HepG2 (cell line): ENCODE measurements at regions not wholly inside any gene's neighbourhood (a gene's known extent, or its start where the extent isn't known, plus 50 kb on each side); places are given as distances from the start of the nearest gene placed in this dataset.
A peak's percentile ranks its signal among the peaks of the same experiment; 100 is the strongest.

Experiments
- CBX1 ChIP-seq: IDR thresholded peaks from one replicate; pipeline ENCODE4 v1.6.1; 2016; ENCODE audit warnings: antibody characterized with exemption, low read depth
- CCDC6 ChIP-seq: sonication (generic); formaldehyde crosslinking; IDR thresholded peaks from 2 replicates; pipeline ENCODE4 v1.8.1; 2022; ENCODE audit warnings: mild to moderate bottlenecking, missing genetic modification reagents, moderate library complexity
- FOXA1 ChIP-seq, 2 experiments: fragments of 450-650 bp in 1 of 2; sonication (generic) in 1 of 2; formaldehyde crosslinking in 1 of 2; IDR thresholded peaks; 2 replicates each; pipeline versions ENCODE4 v1.4.0 to v1.6.1; 2016 to 2020; ENCODE audit warnings: missing genetic modification reagents in 1 of 2
- FOXP1 ChIP-seq, 2 experiments: fragments of 450-650 bp in 1 of 2; IDR thresholded peaks; 2 replicates each; pipeline ENCODE4 v1.6.1; 2017 to 2018; ENCODE audit warnings: antibody characterized with exemption in 1 of 2
- KDM6A ChIP-seq: IDR thresholded peaks from 2 replicates; pipeline ENCODE4 v1.6.1; 2016; ENCODE audit warnings: low read depth
- PCBP1 ChIP-seq: fragments of 200-400 bp; formaldehyde crosslinking; IDR thresholded peaks from 2 replicates; pipeline ENCODE4 v1.6.1; 2017; ENCODE audit warnings: mild to moderate bottlenecking, low read depth, low read length, borderline replicate concordance
- SOX13 ChIP-seq, 3 experiments: fragments of 450-650 bp in 1 of 3; sonication (generic) in 1 of 3; formaldehyde crosslinking in 1 of 3; IDR thresholded peaks in 2 of 3; conservative IDR thresholded peaks in 1 of 3; 2 replicates each; pipeline versions ENCODE4 v1.5.0 to v1.6.1; 2016 to 2020; ENCODE audit warnings: antibody characterized with exemption in 1 of 3, mild to moderate bottlenecking in 1 of 3, missing compliant biosample characterization in 1 of 3, missing genetic modification reagents in 1 of 3, moderate library complexity in 1 of 3
- TARDBP ChIP-seq: sonication (generic); formaldehyde crosslinking; IDR thresholded peaks from 2 replicates; pipeline ENCODE4 v1.8.0; 2022; ENCODE audit warnings: mild to moderate bottlenecking, missing genetic modification reagents
- THAP11 ChIP-seq: IDR thresholded peaks from 2 replicates; pipeline ENCODE4 v1.6.1; 2016; ENCODE audit warnings: missing biosample characterization, missing genetic modification reagents
- ZNF616 ChIP-seq: sonication (generic); formaldehyde crosslinking; IDR thresholded peaks from 2 replicates; pipeline ENCODE4 v1.5.0; 2020; ENCODE audit warnings: low read depth, mild to moderate bottlenecking, missing genetic modification reagents
- ZNF644 ChIP-seq: IDR thresholded peaks from 2 replicates; pipeline ENCODE4 v1.6.1; 2016; ENCODE audit warnings: low read depth
- TF ChIP-seq, protein P1 (sequence below): sonication (generic); formaldehyde crosslinking; IDR thresholded peaks from 2 replicates; pipeline ENCODE4 v1.5.1; 2020; ENCODE audit warnings: mild to moderate bottlenecking, missing genetic modification reagents, moderate library complexity
- TF ChIP-seq, protein P2 (sequence below): sonication (generic); formaldehyde crosslinking; IDR thresholded peaks from 2 replicates; pipeline ENCODE4 v1.5.1; 2020; ENCODE audit warnings: mild to moderate bottlenecking, moderate library complexity, missing genetic modification reagents
- TF ChIP-seq, protein P3 (sequence below): sonication (generic); formaldehyde crosslinking; IDR thresholded peaks from 2 replicates; pipeline ENCODE4 v1.4.0; 2020; ENCODE audit warnings: missing genetic modification reagents
- TF ChIP-seq, protein P4 (sequence below): sonication (generic); formaldehyde crosslinking; IDR thresholded peaks from 2 replicates; pipeline ENCODE4 v1.5.0; 2020; ENCODE audit warnings: missing genetic modification reagents, mild to moderate bottlenecking, borderline replicate concordance
- TF ChIP-seq, protein P5 (sequence below): sonication (generic); formaldehyde crosslinking; IDR thresholded peaks from 2 replicates; pipeline ENCODE4 v1.4.0; 2020; ENCODE audit warnings: mild to moderate bottlenecking, missing genetic modification reagents, borderline replicate concordance

DNA sequence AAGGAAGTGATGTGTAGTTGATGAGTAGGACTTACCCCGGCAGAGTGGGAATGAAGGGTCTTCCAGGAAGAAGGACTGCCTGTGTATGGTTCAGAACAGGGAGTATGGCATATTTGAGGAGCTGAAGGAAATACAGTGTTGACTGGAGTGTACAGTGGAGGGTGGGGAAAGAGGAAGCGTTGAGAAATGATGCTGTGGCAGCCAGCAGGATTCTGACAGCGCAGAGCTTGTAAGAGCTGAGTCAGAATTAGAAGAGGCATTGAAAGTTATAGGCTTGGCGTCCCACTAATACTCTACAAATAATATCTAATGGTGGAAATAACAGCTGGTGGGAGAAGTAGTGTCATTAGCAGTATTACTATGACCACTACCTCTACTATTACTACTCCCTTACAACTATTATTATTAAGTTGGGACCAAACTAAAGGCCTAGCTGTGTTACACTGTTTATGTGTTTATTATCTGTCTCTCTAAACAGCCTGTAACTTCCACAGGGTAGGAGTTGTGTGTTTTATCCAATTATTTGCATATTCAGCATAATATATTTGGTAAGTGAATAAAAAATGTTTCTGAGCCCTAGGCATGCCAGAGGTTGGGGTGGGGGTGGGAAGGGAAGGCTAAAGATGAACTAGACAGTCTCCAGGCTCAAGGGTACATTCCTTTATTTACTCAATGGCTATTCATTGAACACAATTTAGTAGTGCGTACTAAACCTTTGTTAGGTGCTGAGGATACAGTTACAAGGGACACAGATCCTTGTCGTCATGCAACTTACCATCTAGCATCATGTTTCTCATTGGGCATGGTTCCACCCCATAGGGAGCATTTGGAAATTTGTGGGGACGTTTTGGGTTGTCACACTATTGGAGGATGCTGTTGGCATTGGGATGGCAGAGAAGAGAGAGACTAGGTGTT is 428.8 kb upstream of the ONECUT1 start (continued):
- TF ChIP-seq KDM6A (CRISPR knock-in tag) (0 out of 2 replicates have a peak, but pooled peaks have one; percentile 34), FOXP1 (IDR thresholded peaks at IDR 0.05) (no peak), FOXP1 (CRISPR knock-in tag; IDR thresholded peaks at IDR 0.05) (no peak), CBX1 (no peak), ZNF616 (no peak), FOXA1 (IDR thresholded peaks at IDR 0.05) (no peak), FOXA1 (CRISPR knock-in tag; IDR thresholded peaks at IDR 0.05) (peak; percentile 60; the same call in 1 of the 2 replicates), SOX13 (IDR thresholded peaks at IDR 0.05) (no peak), SOX13 (CRISPR knock-in tag; conservative IDR thresholded peaks at IDR 0.05 in 1 of 2, IDR thresholded peaks at IDR 0.05 in 1 of 2) (peak in 1 of 2 experiments; percentile 64; a peak in 2 of 4 replicates), CCDC6 (CRISPR knock-in tag) (no peak), THAP11 (CRISPR knock-in tag) (no peak), TARDBP (CRISPR knock-in tag) (no peak), ZNF644 (CRISPR knock-in tag) (0 out of 2 replicates have a peak, but pooled peaks have one; percentile 25), PCBP1 (no peak)
- TF ChIP-seq, protein P1, sequence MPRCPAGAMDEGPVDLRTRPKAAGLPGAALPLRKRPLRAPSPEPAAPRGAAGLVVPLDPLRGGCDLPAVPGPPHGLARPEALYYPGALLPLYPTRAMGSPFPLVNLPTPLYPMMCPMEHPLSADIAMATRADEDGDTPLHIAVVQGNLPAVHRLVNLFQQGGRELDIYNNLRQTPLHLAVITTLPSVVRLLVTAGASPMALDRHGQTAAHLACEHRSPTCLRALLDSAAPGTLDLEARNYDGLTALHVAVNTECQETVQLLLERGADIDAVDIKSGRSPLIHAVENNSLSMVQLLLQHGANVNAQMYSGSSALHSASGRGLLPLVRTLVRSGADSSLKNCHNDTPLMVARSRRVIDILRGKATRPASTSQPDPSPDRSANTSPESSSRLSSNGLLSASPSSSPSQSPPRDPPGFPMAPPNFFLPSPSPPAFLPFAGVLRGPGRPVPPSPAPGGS (CRISPR knock-in tag): no peak
- TF ChIP-seq, protein P2, sequence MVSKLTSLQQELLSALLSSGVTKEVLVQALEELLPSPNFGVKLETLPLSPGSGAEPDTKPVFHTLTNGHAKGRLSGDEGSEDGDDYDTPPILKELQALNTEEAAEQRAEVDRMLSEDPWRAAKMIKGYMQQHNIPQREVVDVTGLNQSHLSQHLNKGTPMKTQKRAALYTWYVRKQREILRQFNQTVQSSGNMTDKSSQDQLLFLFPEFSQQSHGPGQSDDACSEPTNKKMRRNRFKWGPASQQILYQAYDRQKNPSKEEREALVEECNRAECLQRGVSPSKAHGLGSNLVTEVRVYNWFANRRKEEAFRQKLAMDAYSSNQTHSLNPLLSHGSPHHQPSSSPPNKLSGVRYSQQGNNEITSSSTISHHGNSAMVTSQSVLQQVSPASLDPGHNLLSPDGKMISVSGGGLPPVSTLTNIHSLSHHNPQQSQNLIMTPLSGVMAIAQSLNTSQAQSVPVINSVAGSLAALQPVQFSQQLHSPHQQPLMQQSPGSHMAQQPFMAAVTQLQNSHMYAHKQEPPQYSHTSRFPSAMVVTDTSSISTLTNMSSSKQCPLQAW (CRISPR knock-in tag): peak; percentile 53; the same call in 1 of the 2 replicates
- TF ChIP-seq, protein P3, sequence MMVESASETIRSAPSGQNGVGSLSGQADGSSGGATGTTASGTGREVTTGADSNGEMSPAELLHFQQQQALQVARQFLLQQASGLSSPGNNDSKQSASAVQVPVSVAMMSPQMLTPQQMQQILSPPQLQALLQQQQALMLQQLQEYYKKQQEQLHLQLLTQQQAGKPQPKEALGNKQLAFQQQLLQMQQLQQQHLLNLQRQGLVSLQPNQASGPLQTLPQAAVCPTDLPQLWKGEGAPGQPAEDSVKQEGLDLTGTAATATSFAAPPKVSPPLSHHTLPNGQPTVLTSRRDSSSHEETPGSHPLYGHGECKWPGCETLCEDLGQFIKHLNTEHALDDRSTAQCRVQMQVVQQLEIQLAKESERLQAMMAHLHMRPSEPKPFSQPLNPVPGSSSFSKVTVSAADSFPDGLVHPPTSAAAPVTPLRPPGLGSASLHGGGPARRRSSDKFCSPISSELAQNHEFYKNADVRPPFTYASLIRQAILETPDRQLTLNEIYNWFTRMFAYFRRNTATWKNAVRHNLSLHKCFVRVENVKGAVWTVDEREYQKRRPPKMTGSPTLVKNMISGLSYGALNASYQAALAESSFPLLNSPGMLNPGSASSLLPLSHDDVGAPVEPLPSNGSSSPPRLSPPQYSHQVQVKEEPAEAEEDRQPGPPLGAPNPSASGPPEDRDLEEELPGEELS (CRISPR knock-in tag): 0 out of 2 replicates have a peak, but pooled peaks have one; percentile 16
- TF ChIP-seq, protein P4, sequence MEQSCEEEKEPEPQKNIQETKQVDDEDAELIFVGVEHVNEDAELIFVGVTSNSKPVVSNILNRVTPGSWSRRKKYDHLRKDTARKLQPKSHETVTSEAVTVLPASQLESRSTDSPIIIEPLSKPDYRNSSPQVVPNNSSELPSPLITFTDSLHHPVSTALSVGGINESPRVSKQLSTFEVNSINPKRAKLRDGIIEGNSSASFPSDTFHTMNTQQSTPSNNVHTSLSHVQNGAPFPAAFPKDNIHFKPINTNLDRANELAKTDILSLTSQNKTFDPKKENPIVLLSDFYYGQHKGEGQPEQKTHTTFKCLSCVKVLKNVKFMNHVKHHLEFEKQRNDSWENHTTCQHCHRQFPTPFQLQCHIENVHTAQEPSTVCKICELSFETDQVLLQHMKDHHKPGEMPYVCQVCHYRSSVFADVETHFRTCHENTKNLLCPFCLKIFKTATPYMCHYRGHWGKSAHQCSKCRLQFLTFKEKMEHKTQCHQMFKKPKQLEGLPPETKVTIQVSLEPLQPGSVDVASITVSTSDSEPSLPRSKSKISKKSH: no peak
- TF ChIP-seq, protein P5, sequence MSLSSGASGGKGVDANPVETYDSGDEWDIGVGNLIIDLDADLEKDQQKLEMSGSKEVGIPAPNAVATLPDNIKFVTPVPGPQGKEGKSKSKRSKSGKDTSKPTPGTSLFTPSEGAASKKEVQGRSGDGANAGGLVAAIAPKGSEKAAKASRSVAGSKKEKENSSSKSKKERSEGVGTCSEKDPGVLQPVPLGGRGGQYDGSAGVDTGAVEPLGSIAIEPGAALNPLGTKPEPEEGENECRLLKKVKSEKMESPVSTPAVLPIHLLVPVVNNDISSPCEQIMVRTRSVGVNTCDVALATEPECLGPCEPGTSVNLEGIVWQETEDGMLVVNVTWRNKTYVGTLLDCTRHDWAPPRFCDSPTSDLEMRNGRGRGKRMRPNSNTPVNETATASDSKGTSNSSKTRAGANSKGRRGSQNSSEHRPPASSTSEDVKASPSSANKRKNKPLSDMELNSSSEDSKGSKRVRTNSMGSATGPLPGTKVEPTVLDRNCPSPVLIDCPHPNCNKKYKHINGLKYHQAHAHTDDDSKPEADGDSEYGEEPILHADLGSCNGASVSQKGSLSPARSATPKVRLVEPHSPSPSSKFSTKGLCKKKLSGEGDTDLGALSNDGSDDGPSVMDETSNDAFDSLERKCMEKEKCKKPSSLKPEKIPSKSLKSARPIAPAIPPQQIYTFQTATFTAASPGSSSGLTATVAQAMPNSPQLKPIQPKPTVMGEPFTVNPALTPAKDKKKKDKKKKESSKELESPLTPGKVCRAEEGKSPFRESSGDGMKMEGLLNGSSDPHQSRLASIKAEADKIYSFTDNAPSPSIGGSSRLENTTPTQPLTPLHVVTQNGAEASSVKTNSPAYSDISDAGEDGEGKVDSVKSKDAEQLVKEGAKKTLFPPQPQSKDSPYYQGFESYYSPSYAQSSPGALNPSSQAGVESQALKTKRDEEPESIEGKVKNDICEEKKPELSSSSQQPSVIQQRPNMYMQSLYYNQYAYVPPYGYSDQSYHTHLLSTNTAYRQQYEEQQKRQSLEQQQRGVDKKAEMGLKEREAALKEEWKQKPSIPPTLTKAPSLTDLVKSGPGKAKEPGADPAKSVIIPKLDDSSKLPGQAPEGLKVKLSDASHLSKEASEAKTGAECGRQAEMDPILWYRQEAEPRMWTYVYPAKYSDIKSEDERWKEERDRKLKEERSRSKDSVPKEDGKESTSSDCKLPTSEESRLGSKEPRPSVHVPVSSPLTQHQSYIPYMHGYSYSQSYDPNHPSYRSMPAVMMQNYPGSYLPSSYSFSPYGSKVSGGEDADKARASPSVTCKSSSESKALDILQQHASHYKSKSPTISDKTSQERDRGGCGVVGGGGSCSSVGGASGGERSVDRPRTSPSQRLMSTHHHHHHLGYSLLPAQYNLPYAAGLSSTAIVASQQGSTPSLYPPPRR (CRISPR knock-in tag): no peak
